ENCODE measurements at regions not wholly inside any gene's neighbourhood (a gene's known extent, or its start where the extent isn't known, plus 50 kb on each side); places are given as distances from the start of the nearest gene placed in this dataset.

- TF ChIP-seq CTCF (conservative IDR thresholded peaks at IDR 0.05; ENCODE audit: low read depth, low read length) (no peak), EZH2 (IDR thresholded peaks at IDR 0.05; ENCODE audit: low read length, unreplicated experiment) (no peak)
These were observed 396.9 kb upstream of the TMEFF2 start for GRCh38 chr2:192591617-192592016.
